ENCODE measurements at regions not wholly inside any gene's neighbourhood (a gene's known extent, or its start where the extent isn't known, plus 50 kb on each side); places are given as distances from the start of the nearest gene placed in this dataset.
"Not testable (repeated sequence)": the region's sequence is repeated elsewhere in the genome, so short reads cannot be mapped to it uniquely, and the experiment has no call there.

DNA sequence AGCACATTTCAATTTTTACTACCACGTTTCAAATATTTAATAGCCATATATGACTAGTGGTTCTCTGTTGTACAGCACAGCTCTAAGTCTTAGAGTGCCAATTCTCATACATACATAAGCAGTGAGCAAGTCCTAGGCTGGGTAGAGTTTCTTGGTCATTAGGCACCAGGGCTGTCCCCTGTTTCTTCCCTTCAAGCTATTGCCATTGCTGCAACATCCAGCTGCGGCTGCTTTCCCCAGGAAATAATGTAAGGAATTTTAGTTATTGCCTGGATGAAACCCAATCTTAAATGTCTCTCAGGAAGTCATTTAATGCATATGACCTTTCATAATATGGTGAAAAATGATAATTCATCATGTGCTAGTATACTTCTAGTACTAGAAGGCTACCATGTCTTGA lies 74.1 kb upstream of the PPP3CA start:
- in situ Hi-C loops (cut with MboI; ENCODE audit: low sequenced_read_pairs), result no loop called here

DNA sequence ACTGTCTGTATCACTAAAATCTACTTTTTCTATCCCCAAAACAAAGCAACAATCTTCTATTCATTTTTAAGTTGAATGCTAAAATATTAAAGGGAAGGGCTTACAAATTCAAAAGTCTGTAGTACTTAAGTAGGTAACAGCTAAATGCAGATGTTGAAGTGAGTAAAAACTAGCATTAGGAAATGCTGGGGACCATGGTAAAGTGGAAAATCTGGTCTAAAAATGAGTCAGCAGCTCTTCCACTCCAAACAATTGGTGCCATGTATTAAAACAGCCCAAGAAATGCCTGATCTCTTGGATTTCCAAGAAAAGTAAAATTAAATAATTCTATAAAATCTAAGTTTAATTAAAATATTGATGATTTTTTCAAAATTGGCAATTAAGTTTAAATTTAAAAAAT lies 73.3 kb upstream of the PPP3CA start:
- in situ Hi-C loops (cut with MboI; ENCODE audit: low sequenced_read_pairs), result no loop called here

DNA sequence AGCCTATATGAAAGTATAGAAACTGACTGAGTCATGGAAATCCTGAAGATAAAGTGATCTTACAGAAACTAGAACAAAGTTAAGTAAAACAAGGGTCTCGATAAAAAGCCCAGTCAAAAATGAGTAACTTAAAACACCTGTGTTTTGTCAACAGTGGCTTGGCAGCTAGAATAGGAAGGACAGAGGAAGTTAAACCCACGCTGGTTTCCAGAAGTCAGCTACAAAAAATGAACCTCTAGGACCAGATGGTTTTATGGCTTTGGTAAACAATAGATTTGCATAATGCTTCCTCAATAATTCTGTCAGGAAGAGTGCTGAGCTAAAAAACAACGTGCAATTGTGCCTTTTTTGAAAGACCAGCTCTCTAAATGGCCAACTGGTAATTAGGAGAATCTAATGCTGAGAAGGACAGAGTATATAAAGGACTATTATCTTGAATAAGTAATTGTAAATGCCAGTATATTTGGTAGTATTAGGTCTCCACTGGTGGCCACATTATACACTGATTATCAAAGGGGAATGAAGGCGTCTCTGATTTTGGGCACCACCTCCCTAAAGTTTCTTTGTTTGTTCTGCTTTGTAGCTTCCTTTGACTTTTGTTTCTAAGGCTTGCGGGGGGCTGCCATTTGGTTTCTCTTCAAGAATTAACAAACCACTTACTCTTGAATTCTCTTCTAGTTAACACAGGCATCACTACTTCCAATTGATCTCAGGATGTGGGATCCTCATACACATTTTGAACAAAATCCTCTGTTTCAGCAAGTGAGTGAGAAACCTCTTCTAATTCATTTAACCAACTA lies 72.2 kb upstream of the PPP3CA start:
- in situ Hi-C loops (cut with MboI; ENCODE audit: low sequenced_read_pairs), result no loop called here

DNA sequence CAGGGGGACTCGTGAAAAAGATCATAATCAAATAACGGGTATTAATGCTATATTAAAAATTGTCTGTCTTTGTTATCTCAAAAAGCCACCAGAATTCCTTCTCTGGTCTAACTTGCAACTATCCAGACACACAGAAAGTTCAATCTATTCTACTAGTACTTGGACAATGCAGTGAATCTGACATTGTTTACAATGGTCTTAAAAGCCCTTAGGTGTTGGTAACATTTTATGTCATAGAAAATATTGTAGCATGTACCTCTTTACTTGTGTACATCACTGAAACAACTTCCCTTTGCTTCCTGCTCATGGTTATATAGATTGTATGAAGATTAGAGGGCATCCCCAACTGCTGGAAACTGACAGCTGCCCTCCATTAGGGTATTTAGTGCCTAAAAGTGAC lies 71.1 kb upstream of the PPP3CA start:
- in situ Hi-C loops (cut with MboI; ENCODE audit: low sequenced_read_pairs), result no loop called here

DNA sequence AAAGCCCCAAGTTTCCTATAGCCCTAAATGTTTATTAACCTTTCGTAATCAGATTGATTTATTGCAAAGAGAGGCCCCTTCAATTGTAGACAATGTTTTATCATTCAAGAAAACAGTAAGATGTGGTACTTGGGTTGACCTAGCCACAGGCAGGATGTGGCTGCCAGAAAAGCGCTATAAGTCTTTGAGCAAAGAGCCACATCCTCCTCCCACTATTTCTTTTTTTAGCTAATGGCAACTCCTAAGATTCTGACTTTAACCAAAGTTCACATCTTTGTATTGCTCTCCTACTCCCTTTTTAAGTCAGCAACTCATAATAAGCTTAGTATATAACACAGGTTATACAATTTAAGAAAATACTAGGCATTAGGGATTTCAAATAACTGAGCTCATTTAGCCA lies 70.7 kb upstream of the PPP3CA start:
- in situ Hi-C loops (cut with MboI; ENCODE audit: low sequenced_read_pairs), result no loop called here

DNA sequence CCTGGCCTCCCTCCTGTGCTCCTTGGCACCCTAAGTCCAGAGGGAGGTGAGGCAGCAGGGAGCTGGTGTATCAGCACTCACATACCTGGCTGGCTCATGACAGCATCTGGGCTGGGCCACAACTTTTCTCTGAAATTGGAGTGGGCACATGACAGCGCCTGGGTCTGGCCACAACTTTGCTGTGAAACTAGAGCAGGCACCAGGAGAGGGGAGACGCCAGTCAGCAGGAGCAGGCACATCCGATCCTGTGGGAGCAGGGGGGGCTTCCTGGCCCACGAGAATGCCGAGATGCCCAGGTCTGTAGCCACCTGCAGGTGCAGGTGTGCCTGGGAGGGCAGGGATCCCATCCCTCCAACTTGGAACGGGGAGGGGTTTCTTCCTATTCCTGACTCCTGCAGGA lies 69.7 kb upstream of the PPP3CA start:
- in situ Hi-C loops (cut with MboI; ENCODE audit: low sequenced_read_pairs), result no loop called here

DNA sequence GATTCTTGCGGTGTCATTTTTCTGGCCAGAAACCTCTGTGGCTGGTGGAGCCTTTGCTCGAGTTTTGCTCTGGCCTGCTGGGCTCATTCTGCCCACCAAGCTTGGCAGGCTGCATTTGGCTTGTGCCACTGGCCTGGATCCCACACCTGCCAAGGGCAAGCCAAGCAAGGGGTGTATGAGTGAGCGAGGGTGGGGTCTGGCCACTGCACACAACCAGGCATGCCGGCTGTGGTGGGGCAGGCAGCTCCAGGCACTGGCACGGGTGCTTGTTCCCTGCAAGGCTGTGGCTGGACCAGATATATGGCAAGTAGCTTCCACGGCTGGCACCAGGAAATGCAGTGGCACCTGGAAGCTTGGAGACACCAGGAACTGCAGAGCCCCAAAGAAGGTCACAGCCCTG lies 68.6 kb upstream of the PPP3CA start:
- in situ Hi-C loops (cut with MboI; ENCODE audit: low sequenced_read_pairs), result no loop called here

DNA sequence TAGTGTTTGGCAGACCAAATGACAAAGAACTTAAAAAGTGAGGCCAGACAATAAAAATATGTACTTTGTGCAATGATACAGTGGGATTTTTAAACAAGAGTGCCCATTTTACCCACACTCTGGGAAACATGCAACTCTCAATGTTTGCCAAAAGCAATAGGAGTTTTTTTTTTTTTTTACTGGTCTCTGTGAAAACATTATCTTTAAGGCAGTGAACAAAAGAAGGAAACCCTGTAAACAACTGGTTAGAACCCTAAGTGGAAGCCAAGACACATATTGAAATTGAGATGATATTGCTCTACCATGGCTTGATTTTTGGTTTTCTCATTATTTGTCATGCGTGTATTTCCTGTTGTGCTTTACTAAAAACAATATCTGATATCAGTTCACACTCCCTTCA lies 67.2 kb upstream of the PPP3CA start:
- in situ Hi-C loops (cut with MboI; ENCODE audit: low sequenced_read_pairs), result no loop called here

DNA sequence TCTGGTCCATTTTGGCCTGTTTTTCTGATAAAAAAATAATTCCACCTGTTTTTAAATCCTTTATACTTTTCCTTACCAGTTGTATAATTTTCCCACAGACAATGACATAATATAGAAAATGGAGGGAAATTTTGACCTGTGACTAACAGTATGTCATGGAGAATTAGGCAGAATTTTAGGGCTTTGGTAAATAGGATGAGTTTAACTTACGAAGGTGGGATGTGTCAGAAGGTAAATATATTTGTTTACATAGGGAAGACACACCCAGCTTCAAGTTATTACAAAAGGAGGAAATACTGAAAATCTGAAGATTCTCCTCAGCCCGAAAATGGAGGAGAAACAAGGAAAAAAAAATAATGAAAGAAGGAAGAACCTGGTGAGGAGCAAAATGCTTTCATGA lies 64.6 kb upstream of the PPP3CA start:
- in situ Hi-C loops (cut with MboI; ENCODE audit: low sequenced_read_pairs), result no loop called here

DNA sequence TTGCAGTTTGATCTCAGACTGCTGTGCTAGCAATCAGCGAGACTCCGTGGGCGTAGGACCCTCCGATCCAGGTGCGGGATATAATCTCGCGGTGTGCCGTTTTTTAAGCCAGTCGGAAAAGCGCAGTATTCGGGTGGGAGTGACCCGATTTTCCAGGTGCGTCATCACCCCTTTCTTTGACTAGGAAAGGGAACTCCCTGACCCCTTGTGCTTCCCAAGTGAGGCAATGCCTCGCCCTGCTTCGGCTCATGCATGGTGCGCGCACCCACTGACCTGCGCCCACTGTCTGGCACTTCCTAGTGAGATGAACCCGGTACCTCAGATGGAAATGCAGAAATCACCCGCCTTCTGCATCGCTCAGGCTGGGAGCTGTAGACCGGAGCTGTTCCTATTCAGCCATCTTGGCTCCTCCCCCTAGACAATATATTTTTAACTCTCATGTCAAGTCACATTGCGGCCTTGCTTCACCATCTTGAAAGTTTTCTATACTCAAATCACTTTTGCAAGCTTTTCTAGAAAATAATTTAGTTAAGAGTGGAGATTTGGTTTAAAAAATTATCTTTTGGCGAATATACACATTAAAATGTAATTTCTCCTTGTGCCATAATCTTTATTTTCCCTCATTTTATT lies 64.1 kb upstream of the PPP3CA start:
- in situ Hi-C loops (cut with MboI; ENCODE audit: low sequenced_read_pairs), result not testable (repeated sequence)

DNA sequence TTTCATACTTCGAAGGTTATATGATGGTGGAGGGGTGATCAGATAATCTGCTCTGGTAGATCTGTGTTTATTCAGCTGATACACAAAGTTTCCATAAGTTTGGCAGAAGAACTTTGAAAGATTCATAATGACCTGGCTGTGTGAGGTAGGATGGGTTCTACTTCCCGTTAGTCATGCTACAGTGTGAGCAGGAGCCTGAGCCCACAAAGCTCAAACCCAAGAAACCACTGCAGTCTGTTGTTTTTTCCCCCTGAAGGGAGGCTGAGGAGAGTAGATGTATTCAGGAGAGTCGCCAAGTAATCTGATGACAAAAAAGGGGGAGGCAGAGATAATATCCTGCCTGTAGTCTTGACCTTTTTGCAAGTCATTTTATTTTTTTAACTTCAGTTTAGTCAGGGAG lies 52.8 kb upstream of the PPP3CA start:
- in situ Hi-C loops (cut with MboI; ENCODE audit: low sequenced_read_pairs), result no loop called here

DNA sequence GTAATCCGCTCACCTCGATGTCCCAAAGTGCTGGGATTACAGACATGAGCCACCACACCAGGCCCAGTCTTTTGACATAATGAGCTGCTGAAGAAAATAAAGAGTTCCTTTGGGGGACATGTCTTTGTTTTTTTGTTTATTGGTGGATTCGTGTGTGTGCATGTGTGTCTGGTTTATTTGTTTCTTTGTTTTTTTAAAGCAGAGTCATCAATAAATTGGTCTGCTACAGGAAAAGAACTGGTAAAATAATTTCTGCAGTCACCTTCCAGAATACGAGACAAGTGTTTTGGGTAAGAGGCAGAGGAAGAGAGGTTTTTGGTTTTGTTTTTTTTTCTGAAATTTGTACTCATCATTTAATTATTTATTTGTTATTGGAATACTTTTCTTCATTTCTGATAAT lies 51.5 kb upstream of the PPP3CA start:
- in situ Hi-C loops (cut with MboI; ENCODE audit: low sequenced_read_pairs), result no loop called here
